ENCODE measurements at regions not wholly inside any gene's neighbourhood (a gene's known extent, or its start where the extent isn't known, plus 50 kb on each side); places are given as distances from the start of the nearest gene placed in this dataset.

GRCh38 chr2:122748552-122749011, 993.1 kb downstream of the TSN start:
- TF ChIP-seq EZH2 (IDR thresholded peaks at IDR 0.05; ENCODE audit: low read depth, low read length, severe bottlenecking) (no peak), HDAC2 (IDR thresholded peaks at IDR 0.05; ENCODE audit: borderline replicate concordance in 1 of 2, low read depth in 2 of 2, low read length in 2 of 2) (no peak), CHD1 (IDR thresholded peaks at IDR 0.05; ENCODE audit: low read depth, low read length) (no peak), POLR2A (IDR thresholded peaks at IDR 0.05; ENCODE audit: control extremely low read depth in 1 of 2, low read depth in 2 of 2, low read length in 2 of 2) (no peak), EP300 (IDR thresholded peaks at IDR 0.05; ENCODE audit: borderline replicate concordance in 1 of 2, low read depth in 2 of 2, low read length in 2 of 2) (no peak), CTCF (IDR thresholded peaks at IDR 0.05; ENCODE audit: control extremely low read depth in 1 of 3, insufficient read depth in 1 of 3, low read depth in 1 of 3, low read length in 3 of 3) (peak in 2 of 3 experiments; percentile 16 to 32; a peak in 2 of 4 replicates), YY1 (IDR thresholded peaks at IDR 0.05; ENCODE audit: low read depth, low read length) (no peak), POLR2AphosphoS5 (IDR thresholded peaks at IDR 0.05; ENCODE audit: low read depth, low read length) (no peak), RBBP5 (IDR thresholded peaks at IDR 0.05; ENCODE audit: borderline replicate concordance, low read depth, low read length) (no peak), JUN (IDR thresholded peaks at IDR 0.05; ENCODE audit: low read depth, low read length) (no peak), SP1 (IDR thresholded peaks at IDR 0.05; ENCODE audit: low read depth, low read length) (no peak), SIRT6 (IDR thresholded peaks at IDR 0.05; ENCODE audit: low read length) (no peak)
